ENCODE measurements at regions not wholly inside any gene's neighbourhood (a gene's known extent, or its start where the extent isn't known, plus 50 kb on each side); places are given as distances from the start of the nearest gene placed in this dataset.

- TF ChIP-seq POLR2A (IDR thresholded peaks at IDR 0.05), result no peak
- TF ChIP-seq, protein P1, sequence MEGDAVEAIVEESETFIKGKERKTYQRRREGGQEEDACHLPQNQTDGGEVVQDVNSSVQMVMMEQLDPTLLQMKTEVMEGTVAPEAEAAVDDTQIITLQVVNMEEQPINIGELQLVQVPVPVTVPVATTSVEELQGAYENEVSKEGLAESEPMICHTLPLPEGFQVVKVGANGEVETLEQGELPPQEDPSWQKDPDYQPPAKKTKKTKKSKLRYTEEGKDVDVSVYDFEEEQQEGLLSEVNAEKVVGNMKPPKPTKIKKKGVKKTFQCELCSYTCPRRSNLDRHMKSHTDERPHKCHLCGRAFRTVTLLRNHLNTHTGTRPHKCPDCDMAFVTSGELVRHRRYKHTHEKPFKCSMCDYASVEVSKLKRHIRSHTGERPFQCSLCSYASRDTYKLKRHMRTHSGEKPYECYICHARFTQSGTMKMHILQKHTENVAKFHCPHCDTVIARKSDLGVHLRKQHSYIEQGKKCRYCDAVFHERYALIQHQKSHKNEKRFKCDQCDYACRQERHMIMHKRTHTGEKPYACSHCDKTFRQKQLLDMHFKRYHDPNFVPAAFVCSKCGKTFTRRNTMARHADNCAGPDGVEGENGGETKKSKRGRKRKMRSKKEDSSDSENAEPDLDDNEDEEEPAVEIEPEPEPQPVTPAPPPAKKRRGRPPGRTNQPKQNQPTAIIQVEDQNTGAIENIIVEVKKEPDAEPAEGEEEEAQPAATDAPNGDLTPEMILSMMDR (IDR thresholded peaks at IDR 0.05), result no peak
- intact Hi-C loops (cut with DNase I), result no loop called here
These were observed 127.5 kb upstream of the PSMD7 start for GRCh38 chr16:74169066-74169465.

DNA sequence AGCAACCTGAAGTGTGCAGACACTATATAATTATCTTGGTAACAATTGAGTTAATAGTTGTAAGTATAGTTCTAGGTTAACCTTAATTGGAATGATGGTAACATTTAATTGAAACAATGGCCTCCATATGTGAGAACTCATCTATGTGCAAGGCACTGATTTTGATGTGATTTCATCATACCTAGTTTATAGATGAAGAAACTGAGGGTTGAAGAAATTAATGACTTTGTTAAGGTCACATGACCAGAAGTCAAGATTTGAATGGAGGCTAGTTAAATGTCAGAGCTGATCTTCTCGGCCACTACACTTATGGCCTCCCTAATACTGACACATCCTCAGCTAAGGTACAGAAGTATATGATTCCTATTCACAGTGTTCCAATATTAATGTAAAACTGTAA, 128.2 kb upstream of the PSMD7 start:
- intact Hi-C loops (cut with DNase I), result no loop called here
- Histone ChIP-seq H3K9me3 (peaks cover 0 to 5% (median 0%) of the 10 kb centered on the region in 12 donors), H3K27me3 (no peaks in the 10 kb centered on the region), H3K36me3 (no peaks in the 10 kb centered on the region), H3K27ac (no peak overlapping the region), H3K4me1 (no peaks in the 10 kb centered on the region), H3K4me3 (no peak overlapping the region)
- WGBS, 4 donors, result 88 to 100% (median 93%) methylated on average over 1 of the region's 1 CpG
- DNase-seq, result no peak
- no peak for TF ChIP-seq POLR2A (IDR thresholded peaks at IDR 0.05)
- TF ChIP-seq, protein P1 (IDR thresholded peaks at IDR 0.05), result no peak
- ATAC-seq, result no peak

More at GRCh38 chr16:74169066-74169465, 127.5 kb upstream of the PSMD7 start:
- Histone ChIP-seq H3K9me3 (peaks cover 0 to 5% (median 0%) of the 10 kb centered on the region in 12 donors), H3K27ac (peak overlapping the region in 1 of 12 donors; percentile 23), H3K4me3 (no peak overlapping the region), H3K36me3 (no peaks in the 10 kb centered on the region), H3K4me1 (no peaks in the 10 kb centered on the region), H3K27me3 (no peaks in the 10 kb centered on the region)
- DNase-seq (no peak), ATAC-seq (no peak)
- WGBS, 4 donors, result 79 to 84% (median 82%) methylated on average over 3 of the region's 3 CpGs

- H3K27me3 ChIP-seq, result no peaks in the 10 kb centered on the region
- peaks cover 0 to 7% (median 0%) of the 10 kb centered on the region in 12 donors for H3K9me3 ChIP-seq
- TF ChIP-seq, protein P1 (IDR thresholded peaks at IDR 0.05), result no peak
- no peak for TF ChIP-seq POLR2A (IDR thresholded peaks at IDR 0.05)
- no peaks in the 10 kb centered on the region for H3K4me1 ChIP-seq
- no peak overlapping the region for H3K27ac ChIP-seq
- WGBS, 4 donors, result 36 to 59% (median 50%) methylated on average over 2 of the region's 2 CpGs
- intact Hi-C loops (cut with DNase I), result no loop called here
- H3K4me3 ChIP-seq, result no peak overlapping the region
- DNase-seq, result no peak
- H3K36me3 ChIP-seq, result no peaks in the 10 kb centered on the region
- no peak for ATAC-seq
These were observed 130.2 kb upstream of the PSMD7 start for GRCh38 chr16:74166456-74166855.

GRCh38 chr16:74165566-74166080, 131.0 kb upstream of the PSMD7 start:
- ATAC-seq, result no peak

DNA sequence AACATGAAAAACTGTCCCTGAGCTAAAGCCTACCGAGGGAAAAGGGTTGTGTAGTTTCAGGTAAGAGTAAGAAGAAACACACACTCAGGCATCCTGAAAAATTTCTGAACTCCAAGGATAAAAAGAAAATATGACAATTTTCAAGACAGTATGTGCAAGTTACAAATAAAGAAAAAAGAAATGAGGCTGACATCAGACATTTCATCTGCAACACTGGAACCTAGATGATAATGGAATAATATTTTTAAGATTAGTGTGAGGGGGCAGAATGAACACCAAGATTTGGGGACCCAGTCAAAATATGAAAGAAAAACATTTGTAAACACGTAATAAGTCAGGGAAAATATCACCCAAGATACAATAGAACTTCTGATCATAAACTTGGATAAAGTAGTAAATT, 135.9 kb upstream of the PSMD7 start:
- no peaks in the 10 kb centered on the region for H3K4me1 ChIP-seq
- H3K27me3 ChIP-seq, result no peaks in the 10 kb centered on the region
- WGBS, 4 donors, result 79 to 88% (median 84%) methylated on average over 2 of the region's 2 CpGs
- H3K9me3 ChIP-seq, result peaks cover 0 to 21% (median 3%) of the 10 kb centered on the region in 12 donors
- no peak for ATAC-seq
- no peaks in the 10 kb centered on the region for H3K36me3 ChIP-seq
- DNase-seq, result no peak
- no peak overlapping the region for H3K4me3 ChIP-seq
- intact Hi-C loops (cut with DNase I), result no loop called here
- H3K27ac ChIP-seq, result no peak overlapping the region
- no peak for TF ChIP-seq POLR2A (IDR thresholded peaks at IDR 0.05)
- TF ChIP-seq, protein P1 (IDR thresholded peaks at IDR 0.05), result no peak

More at GRCh38 chr16:74165566-74166080, 131.0 kb upstream of the PSMD7 start:
- Histone ChIP-seq H3K27ac (no peak overlapping the region), H3K27me3 (no peaks in the 10 kb centered on the region), H3K36me3 (no peaks in the 10 kb centered on the region), H3K4me3 (no peak overlapping the region), H3K9me3 (peaks cover 0 to 15% (median 1%) of the 10 kb centered on the region in 12 donors), H3K4me1 (no peaks in the 10 kb centered on the region)
- no peak for DNase-seq
- WGBS, 4 donors, result 70 to 85% (median 77%) methylated on average over 5 of the region's 5 CpGs
- TF ChIP-seq POLR2A (IDR thresholded peaks at IDR 0.05), result no peak
- intact Hi-C loops (cut with DNase I), result no loop called here
